Ramos (cell line): ENCODE measurements at regions not wholly inside any gene's neighbourhood (a gene's known extent, or its start where the extent isn't known, plus 50 kb on each side); places are given as distances from the start of the nearest gene placed in this dataset.
"Not testable (repeated sequence)": the region's sequence is repeated elsewhere in the genome, so short reads cannot be mapped to it uniquely, and the experiment has no call there.

Experiments used
- in situ Hi-C: fragments of 300-500 bp; cut with MboI; formaldehyde crosslinking; loops from one replicate; pipeline ENCODE4 v1.14.3; 2022; ENCODE audit warnings: low sequenced_read_pairs; ENCODE audit not compliant: unreplicated experiment

GRCh38 chr12:128098730-128099129 is 168.2 kb upstream of the TMEM132C start:
- in situ Hi-C loops, result no loop called here

- in situ Hi-C loops, result no loop called here
These were observed 163.8 kb upstream of the TMEM132C start for GRCh38 chr12:128103152-128103551.

DNA sequence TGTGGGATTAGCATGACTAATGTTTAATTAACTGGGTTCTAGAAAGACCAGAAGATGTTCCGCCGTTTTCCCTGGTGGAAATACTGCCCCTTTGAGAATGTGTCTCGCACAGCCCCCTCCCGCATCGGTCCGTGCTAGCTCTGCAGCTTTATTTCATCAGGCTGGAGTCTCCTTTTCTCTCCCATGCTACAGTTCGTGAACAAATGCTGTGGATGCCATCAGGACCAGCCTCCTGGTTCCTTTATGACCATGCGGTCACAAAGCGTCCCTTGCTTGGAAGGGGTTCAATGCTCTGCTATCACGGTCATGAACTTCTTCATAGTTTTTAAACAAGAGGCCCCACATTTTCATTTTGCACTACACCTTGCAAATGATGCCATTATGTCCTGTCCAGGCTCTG is 157.7 kb upstream of the TMEM132C start:
- in situ Hi-C loops, result no loop called here

DNA sequence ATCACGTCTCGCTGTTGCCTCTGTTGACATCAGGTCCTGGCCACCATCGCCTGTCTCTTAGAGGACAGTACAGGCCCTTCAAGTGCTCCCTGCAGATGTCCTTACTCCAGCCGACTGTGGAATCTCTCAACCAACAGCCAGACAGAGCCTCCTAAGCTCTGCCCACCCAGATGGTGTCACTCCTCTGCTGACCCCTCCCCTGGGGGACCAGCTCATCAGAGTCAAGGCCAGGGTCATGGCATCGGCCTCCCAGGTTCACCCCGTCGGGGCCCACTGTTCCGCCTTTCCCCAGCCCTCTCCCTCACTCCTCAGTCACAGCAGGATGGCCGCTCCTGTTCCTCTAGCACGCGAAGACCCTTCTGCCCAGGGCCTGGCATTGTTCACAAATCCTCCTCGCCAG is 157.3 kb upstream of the TMEM132C start:
- in situ Hi-C loops, result no loop called here

DNA sequence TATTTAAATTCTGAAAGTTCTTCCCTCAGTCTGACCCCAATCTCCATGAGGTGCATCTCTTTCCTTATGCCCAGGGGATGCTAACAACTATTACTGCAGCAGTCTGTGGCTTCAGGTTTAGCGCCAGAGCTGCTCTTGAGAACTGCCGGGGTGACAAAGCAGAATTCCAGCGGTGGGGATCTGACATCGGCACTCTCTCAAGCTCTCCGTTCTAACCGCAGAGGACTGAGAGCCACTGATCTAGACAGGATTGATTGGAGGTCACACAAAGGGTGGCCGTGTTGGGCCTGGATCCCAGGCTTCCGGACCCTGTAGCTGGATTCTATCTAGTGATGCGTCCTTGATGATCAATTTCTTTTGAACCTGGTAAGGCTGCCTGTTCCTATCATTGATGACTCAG is 155.6 kb upstream of the TMEM132C start:
- in situ Hi-C loops, result no loop called here

DNA sequence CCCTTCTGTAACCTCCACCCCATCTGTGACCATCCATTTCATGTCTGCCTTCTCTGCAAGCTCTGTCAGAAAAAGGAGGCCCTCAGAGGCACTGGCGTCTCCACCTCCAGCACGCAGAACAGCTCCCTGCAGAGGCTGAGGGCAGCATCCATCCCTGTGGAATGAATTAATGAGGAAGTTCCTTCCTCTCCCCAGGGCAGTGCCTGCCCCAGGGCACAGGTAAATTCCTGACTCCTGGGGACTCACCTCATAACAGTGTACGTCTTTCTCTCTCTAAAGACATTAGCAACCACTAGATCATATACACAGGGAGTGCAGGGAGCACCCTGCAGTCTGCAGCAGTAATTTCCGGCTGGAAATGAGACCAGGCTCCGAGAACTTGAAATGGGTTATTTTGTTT is 155.0 kb upstream of the TMEM132C start:
- in situ Hi-C loops, result no loop called here

GRCh38 chr12:128113250-128113649 is 153.7 kb upstream of the TMEM132C start:
- in situ Hi-C loops, result not testable (repeated sequence)

GRCh38 chr12:128114485-128114884 is 152.5 kb upstream of the TMEM132C start:
- in situ Hi-C loops, result no loop called here

DNA sequence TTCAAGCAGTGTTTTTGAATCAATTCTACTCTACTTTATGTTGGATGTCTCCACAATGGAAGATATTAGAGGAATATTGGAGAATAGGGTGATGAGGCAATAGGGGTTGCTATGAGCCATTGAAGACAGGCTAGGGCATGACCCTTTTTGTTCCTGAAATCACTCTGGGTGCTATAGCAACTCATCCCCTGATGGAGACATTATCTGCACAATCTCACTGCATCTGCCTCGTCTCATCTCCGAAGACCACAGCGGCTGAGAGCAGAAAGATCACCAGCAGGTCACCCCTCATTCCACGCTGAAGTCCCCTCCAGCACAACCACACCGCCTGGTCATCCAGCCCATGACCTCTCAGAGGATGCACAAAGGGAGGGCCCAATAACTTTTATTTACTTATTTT is 150.4 kb upstream of the TMEM132C start:
- in situ Hi-C loops, result no loop called here

GRCh38 chr12:128120035-128120434 is 146.9 kb upstream of the TMEM132C start:
- in situ Hi-C loops, result no loop called here

DNA sequence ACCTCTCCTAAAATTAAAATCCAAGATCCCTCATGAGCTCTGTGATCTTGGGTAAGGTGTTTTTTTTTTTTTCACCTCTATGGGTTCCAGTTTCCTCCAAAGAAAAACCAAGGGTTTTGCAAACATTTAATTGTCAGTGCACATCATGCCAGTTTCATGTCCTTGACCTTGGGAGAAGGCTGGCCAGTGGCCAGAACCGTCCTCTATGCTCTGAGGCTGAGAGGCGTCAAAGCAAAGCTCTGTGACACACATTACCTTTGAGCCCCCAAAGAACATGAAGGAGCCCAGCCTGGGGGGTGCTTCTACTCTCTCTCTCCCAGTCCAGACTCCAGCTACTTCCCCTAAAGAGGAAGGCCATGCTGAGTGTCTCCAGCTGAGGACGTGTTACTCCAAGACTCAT is 145.5 kb upstream of the TMEM132C start:
- in situ Hi-C loops, result no loop called here

DNA sequence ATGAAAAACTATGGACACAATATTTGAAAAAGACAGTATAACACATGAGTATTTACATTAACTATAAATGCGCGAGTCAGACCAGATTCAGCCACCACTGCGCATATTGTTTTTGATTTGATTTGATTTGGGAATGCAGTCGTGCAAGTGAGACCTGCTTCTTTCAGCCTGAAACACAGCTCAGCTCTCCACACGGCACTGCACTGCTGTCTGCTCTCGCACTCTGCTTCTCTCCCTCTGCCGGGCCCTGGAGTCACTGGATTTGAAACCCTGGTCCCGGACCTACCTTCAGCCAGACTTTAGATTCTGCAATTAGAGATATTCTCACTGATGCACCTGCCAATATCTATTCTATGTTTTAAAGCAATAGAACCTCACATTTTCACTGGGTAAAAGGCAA is 143.9 kb upstream of the TMEM132C start:
- in situ Hi-C loops, result no loop called here

DNA sequence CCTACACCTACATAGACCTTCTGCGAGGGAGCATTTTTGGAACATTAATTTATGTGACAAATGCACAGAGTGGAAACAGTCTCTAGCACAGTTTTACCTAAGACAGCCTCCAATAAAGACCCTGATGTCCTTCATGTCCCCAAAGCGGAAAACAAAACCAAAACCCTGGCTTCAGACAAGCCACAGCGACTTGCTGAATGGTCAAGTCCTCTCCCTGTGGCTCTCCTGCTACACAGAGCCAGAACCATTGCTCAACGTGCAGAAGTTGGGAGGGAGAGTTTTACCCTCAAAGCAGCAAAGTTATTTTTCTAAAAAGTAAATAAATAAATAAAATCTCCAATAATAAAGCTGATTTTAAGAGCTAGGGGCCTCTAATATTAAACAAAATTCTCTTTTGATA is 135.0 kb upstream of the TMEM132C start:
- in situ Hi-C loops, result no loop called here

DNA sequence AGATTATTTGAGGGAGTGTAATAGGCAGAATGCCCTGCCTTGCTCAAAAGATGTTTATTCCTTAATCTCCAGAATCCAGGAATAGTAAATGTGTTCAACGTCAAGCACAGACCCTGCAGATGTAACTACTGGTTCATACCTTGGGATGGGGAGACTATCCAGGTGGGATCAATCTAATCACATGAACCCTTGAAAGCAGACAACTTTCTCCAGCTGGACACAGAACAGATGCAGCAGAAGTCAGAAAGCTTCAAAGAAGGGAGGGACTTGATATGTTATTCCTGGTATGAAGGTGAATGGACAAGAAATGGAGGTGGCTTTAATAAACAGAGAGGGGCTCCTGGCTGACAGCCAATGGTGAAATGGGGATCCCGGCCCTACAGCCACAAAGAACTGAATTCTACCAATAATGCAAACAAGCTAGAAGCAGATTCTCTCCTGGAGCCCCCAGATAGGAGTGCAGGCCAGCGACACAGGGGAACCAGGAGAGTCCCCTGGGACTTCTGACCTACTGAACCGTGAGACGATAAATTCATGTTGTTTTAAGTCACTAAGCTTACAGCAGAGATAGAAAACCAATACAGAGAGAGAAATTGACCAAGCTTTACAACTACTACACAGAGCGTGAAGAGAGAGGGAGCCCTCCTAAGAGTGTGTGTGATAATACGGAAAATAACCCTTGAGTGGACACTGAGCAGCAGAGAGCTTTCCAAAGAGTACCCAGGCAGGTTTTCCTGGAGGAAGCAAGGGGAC is 133.5 kb upstream of the TMEM132C start:
- in situ Hi-C loops, result no loop called here

DNA sequence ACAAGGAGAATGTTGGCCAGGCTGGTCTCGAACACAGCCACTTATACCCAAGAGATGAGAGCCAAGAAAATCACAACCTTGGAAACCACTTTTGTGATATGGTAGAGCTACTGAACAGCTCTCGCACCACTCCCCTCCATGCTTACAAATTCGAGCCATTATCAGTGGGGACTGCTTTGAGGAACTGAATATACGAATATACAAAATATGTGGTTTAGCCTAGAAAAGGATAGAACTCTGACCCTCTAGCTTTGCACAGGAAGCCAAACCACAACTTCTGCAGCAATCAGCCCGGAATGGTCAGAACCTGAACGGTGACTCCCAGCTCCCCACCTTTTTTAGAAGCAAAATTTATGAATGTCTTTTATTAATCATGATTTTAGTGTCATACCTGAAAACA is 129.8 kb upstream of the TMEM132C start:
- in situ Hi-C loops, result no loop called here

- in situ Hi-C loops, result no loop called here
These were observed 128.8 kb upstream of the TMEM132C start for GRCh38 chr12:128138125-128138524.

- in situ Hi-C loops, result no loop called here
These were observed 126.4 kb upstream of the TMEM132C start for GRCh38 chr12:128140551-128140950.

DNA sequence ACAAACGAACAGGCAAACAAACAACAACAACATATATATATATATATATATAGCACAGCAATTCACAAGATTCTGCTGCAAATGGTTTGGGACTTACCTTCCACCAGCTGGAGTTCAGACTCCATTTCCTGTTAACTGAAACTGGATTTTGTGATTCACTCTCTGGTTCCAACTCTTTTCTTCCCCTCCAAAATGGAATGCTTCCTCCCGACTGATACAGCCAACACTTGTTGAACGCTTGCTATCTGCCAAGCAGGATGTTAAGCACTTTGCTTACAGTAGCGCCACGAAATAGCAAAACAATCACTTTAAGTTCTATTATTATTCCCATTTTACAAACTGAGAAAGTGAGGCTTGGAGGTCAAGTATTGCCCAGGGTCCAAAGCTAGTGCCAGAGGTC is 116.0 kb upstream of the TMEM132C start:
- in situ Hi-C loops, result no loop called here

GRCh38 chr12:128155571-128155970 is 111.4 kb upstream of the TMEM132C start:
- in situ Hi-C loops, result no loop called here

GRCh38 chr12:128163086-128163485 is 103.9 kb upstream of the TMEM132C start:
- in situ Hi-C loops, result no loop called here

DNA sequence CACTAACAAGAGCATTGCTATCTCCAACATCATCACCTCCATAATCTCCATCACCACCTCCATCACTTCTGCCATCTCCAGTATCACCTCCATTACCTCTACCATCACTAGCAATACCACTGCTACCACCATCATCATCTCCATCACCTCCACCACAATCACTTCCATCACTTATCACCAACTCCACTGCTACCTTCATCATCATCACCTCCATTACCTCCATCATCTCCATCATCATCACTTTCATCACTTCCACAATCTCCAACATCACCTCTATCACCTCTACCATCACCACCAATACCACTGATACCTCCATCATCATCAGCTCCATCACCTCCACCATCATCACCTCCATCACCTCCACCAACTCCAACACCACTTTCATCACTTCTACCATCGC is 102.4 kb upstream of the TMEM132C start:
- in situ Hi-C loops, result no loop called here

- in situ Hi-C loops, result no loop called here
These were observed 101.6 kb upstream of the TMEM132C start for GRCh38 chr12:128165387-128165786.

DNA sequence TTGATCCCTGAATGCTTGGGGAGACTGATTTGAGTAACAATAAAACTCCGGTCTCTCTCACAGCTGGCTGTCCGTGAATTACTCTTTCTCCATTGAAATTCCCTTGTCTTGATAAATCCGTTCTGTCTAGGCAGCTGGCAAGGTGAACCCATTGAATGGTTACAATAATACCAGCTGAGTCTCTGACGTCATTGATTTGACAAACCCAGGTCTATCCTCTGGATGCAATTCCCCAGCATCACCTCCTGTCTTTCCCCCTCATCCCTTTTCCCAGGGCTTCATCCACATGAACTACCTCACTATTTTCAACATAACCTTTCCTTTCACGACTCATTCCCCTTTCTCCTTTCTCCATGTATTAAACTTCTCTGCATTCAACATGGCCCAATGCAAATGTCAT is 98.7 kb upstream of the TMEM132C start:
- in situ Hi-C loops, result no loop called here
